Adrenal gland (tissue), 5 donors: ENCODE measurements at regions not wholly inside any gene's neighbourhood (a gene's known extent, or its start where the extent isn't known, plus 50 kb on each side); places are given as distances from the start of the nearest gene placed in this dataset.

Experiments used
- CTCF ChIP-seq, 6 experiments: fragments of 450-650 bp in 4 of 6; fragments of 200-600 bp in 2 of 6; sonication (generic) in 1 of 6; IDR thresholded peaks; 1 replicate in 5 of 6; 2 replicates in 1 of 6; pipeline versions ENCODE4 v1.5.1 to v1.8.0; 2016 to 2021; ENCODE audit warnings: antibody characterized with exemption in 6 of 6, mild to moderate bottlenecking in 2 of 6, moderate library complexity in 1 of 6
- POLR2A ChIP-seq, 2 donors: fragments of 450-650 bp; IDR thresholded peaks; one replicate each; pipeline ENCODE4 v1.6.1; 2017; ENCODE audit warnings: antibody characterized with exemption in 2 of 2, mild to moderate bottlenecking in 2 of 2, moderate library complexity in 1 of 2
- donor health status: DM: no; HTN: no; CAD: no.

GRCh38 chr5:67969631-67970030, 245.9 kb upstream of the PIK3R1 start:
- TF ChIP-seq CTCF (IDR thresholded peaks at IDR 0.05) (no peak), POLR2A (IDR thresholded peaks at IDR 0.05) (no peak)
